OCI-LY7 (cell line): ENCODE measurements at regions not wholly inside any gene's neighbourhood (a gene's known extent, or its start where the extent isn't known, plus 50 kb on each side); places are given as distances from the start of the nearest gene placed in this dataset.

ENCODE experiments used
- EZH2phosphoT487 ChIP-seq: fragments of 200-600 bp; sonication (generic); IDR thresholded peaks from 2 replicates; pipeline ENCODE4 v1.6.1; 2018; ENCODE audit warnings: low read depth, borderline replicate concordance, mild to moderate bottlenecking, mixed run types, antibody characterized with exemption, low read length, moderate library complexity, mixed read lengths
- TF ChIP-seq, protein P1 (sequence below): fragments of 200-600 bp; sonication (generic); conservative IDR thresholded peaks from 2 replicates; pipeline ENCODE4 v1.5.1; 2014; ENCODE audit warnings: mild to moderate bottlenecking, antibody characterized with exemption, low read length, moderate library complexity, mixed read lengths

DNA sequence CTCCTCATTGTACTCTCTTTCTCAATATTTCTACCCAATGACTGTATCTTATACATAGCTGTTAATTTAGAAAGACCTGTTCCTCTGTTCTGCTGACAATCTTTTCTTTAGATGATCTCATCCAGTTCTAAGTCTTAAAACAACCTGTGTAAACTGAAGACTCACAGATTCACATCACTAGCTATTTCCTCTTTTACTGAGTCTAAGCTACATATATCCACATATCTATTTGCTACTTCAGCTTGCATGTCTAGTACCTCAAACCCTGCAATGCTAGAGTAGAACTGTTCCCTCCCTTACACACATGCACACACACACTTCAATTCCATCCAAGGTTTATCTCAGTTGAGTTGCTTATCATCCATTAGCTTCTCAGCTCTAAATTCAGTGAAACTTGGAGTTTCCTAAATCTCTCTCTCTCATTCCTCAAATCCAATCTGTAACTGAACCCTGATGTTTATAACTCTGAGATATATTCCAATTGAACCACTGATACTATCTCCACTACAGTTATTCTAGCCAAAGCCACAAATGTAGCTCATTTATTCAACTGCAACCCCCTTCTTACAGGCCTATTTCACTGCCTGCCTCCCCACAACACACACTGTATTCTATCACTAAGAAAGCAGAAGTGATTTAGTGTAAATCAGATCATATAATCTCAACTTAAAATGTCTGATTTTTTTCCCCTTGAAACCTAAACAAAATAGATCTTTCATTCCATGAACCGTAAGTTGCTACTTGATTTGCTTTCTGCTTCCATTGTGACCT, 1036.8 kb upstream of the POT1 start:
- TF ChIP-seq, protein P1, sequence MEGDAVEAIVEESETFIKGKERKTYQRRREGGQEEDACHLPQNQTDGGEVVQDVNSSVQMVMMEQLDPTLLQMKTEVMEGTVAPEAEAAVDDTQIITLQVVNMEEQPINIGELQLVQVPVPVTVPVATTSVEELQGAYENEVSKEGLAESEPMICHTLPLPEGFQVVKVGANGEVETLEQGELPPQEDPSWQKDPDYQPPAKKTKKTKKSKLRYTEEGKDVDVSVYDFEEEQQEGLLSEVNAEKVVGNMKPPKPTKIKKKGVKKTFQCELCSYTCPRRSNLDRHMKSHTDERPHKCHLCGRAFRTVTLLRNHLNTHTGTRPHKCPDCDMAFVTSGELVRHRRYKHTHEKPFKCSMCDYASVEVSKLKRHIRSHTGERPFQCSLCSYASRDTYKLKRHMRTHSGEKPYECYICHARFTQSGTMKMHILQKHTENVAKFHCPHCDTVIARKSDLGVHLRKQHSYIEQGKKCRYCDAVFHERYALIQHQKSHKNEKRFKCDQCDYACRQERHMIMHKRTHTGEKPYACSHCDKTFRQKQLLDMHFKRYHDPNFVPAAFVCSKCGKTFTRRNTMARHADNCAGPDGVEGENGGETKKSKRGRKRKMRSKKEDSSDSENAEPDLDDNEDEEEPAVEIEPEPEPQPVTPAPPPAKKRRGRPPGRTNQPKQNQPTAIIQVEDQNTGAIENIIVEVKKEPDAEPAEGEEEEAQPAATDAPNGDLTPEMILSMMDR: no peak
- no peak for TF ChIP-seq EZH2phosphoT487
